ENCODE measurements at regions not wholly inside any gene's neighbourhood (a gene's known extent, or its start where the extent isn't known, plus 50 kb on each side); places are given as distances from the start of the nearest gene placed in this dataset.

DNA sequence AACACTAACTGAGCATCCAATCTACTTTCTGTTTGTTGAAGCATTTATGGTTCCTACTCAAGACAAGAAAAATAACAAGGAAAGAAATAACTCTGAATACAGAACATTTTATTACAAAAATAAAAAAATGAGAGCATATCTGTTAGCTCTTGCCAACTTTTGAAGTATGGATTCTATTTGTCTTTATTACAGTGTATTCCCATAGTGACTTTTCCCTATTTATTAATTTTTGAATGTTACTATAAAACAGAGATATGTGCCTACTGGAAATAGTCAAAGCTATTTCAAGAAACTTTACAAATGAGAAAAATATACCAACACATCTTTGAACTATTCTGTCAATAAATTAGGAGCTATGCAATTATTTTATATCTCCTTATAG, 153.0 kb downstream of the HLX start:
- Histone ChIP-seq H3K27me3 (ENCODE audit: control insufficient read depth, insufficient read depth, low read length) (no peaks in the 10 kb centered on the region), H3K4me3 (ENCODE audit: low read depth, low read length) (no peak overlapping the region), H3K36me3 (ENCODE audit: control insufficient read depth, insufficient read depth, low read length) (no peaks in the 10 kb centered on the region)
- TF ChIP-seq CTCF (IDR thresholded peaks at IDR 0.05; ENCODE audit: insufficient read depth, low read depth, low read length), result no peak
- DNase-seq (ENCODE audit: low read depth), result no peak
- ChIA-PET CTCF (interaction anchor here (0.7 kb wide), 1 partner anchor 42 kb away, joined by 3 read pairs; no protein-coding TSS in a partner anchor), POLR2A (no interaction called here)

- CTCF ChIA-PET, result interaction anchor here (0.7 to 1.3 kb wide), 2 partner anchors 41 to 249 kb away, joined by 3 read pairs; no protein-coding TSS in a partner anchor
- DNase-seq (ENCODE audit: low read depth), result no peak
- POLR2A ChIA-PET, result no interaction called here
Observed at GRCh38 chr1:221032637-221033280, 153.5 kb downstream of the HLX start.

GRCh38 chr1:221035662-221036153, 156.5 kb downstream of the HLX start:
- ChIA-PET CTCF (interaction anchor here (1.2 to 2.1 kb wide), 2 partner anchors 10 to 14 kb away, joined by 5 to 10 read pairs; no protein-coding TSS in a partner anchor), POLR2A (no interaction called here)
- Histone ChIP-seq H3K27me3 (ENCODE audit: control insufficient read depth, insufficient read depth, low read length) (no peaks in the 10 kb centered on the region), H3K4me3 (ENCODE audit: low read depth, low read length) (no peak overlapping the region), H3K36me3 (ENCODE audit: control insufficient read depth, insufficient read depth, low read length) (no peaks in the 10 kb centered on the region)
- DNase-seq (ENCODE audit: low read depth), result no peak
- no peak for TF ChIP-seq CTCF (IDR thresholded peaks at IDR 0.05; ENCODE audit: insufficient read depth, low read depth, low read length)

More at GRCh38 chr1:221032637-221033280, 153.5 kb downstream of the HLX start:
- no peaks in the 10 kb centered on the region for H3K27me3 ChIP-seq (ENCODE audit: control insufficient read depth, insufficient read depth, low read length)
- H3K4me3 ChIP-seq (ENCODE audit: low read depth, low read length), result no peak overlapping the region
- no peak for TF ChIP-seq CTCF (IDR thresholded peaks at IDR 0.05; ENCODE audit: insufficient read depth, low read depth, low read length)
- H3K36me3 ChIP-seq (ENCODE audit: control insufficient read depth, insufficient read depth, low read length), result no peaks in the 10 kb centered on the region

DNA sequence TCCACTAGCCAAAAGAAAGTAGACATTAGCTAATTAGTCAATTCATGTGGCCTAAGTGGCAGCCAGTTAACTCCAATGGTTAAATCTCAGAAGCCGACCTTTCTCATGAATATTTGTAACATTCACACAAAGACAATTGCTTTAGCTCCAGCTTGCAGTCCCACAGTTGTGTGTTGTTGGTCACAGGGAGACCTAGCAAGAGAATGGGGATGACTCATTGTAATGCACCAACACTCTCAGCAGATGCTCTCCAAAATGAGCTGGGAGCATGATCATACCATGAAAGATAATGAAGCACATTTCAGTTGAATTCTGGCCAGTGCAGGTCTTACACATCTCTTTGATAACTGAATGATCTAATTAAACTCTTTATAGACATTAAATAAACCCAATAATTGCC, 160.4 kb downstream of the HLX start:
- ChIA-PET CTCF (interaction anchor here (1.2 to 1.6 kb wide), 2 partner anchors 9 to 13 kb away, joined by 4 read pairs; no protein-coding TSS in a partner anchor), POLR2A (interaction anchor here (0.6 kb wide), 1 partner anchor 30 kb away, joined by 5 read pairs; no protein-coding TSS in a partner anchor)
- Histone ChIP-seq H3K27me3 (ENCODE audit: control insufficient read depth, insufficient read depth, low read length) (no peaks in the 10 kb centered on the region), H3K4me3 (ENCODE audit: low read depth, low read length) (no peak overlapping the region), H3K36me3 (ENCODE audit: control insufficient read depth, insufficient read depth, low read length) (no peaks in the 10 kb centered on the region)
- no peak for DNase-seq (ENCODE audit: low read depth)
- TF ChIP-seq CTCF (IDR thresholded peaks at IDR 0.05; ENCODE audit: insufficient read depth, low read depth, low read length), result no peak

DNA sequence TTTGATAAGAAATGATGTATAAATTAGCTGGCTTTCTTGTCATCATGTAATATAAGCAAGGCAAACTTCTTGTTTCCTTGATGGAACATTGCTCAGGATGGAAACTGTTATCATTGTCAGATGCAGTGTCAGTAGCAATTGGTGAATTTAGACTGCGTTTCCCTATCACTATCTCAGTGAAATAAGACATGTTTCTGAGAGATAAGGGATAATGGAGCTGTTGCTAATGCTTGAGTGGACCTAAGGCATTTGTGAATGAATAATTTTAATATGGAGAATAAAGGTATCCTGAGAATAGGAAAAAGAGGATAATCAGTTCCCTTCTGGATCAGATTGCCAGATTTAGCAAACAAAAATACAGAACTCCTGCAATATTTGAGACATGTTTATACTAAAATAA, 160.9 kb downstream of the HLX start:
- ChIA-PET POLR2A (no interaction called here), CTCF (interaction anchor here (1.2 to 1.6 kb wide), 2 partner anchors 9 to 14 kb away, joined by 4 read pairs; no protein-coding TSS in a partner anchor)
- Histone ChIP-seq H3K36me3 (ENCODE audit: control insufficient read depth, insufficient read depth, low read length) (no peaks in the 10 kb centered on the region), H3K27me3 (ENCODE audit: control insufficient read depth, insufficient read depth, low read length) (no peaks in the 10 kb centered on the region), H3K4me3 (ENCODE audit: low read depth, low read length) (no peak overlapping the region)
- no peak for TF ChIP-seq CTCF (IDR thresholded peaks at IDR 0.05; ENCODE audit: insufficient read depth, low read depth, low read length)
- DNase-seq (ENCODE audit: low read depth), result no peak

Data from BJ (cell line).